BLaER1 (cell line): ENCODE measurements at regions not wholly inside any gene's neighbourhood (a gene's known extent, or its start where the extent isn't known, plus 50 kb on each side); places are given as distances from the start of the nearest gene placed in this dataset.

Source experiments
- H3K27ac ChIP-seq: shearing (Covaris generic); formaldehyde crosslinking; 2 replicates; pipeline ENCODE4 v1.8.1; 2022
- H3K27me3 ChIP-seq: shearing (Covaris generic); formaldehyde crosslinking; 2 replicates; pipeline ENCODE4 v1.8.1; 2022
- H3K36me3 ChIP-seq: shearing (Covaris generic); formaldehyde crosslinking; 2 replicates; pipeline ENCODE4 v1.8.1; 2022
- H3K4me1 ChIP-seq: shearing (Covaris generic); formaldehyde crosslinking; 2 replicates; pipeline ENCODE4 v1.8.1; 2022
- H3K4me2 ChIP-seq: shearing (Covaris generic); formaldehyde crosslinking; 2 replicates; pipeline ENCODE4 v1.8.1; 2022
- H3K4me3 ChIP-seq: shearing (Covaris generic); formaldehyde crosslinking; 2 replicates; pipeline ENCODE4 v1.8.1; 2022
- H3K9ac ChIP-seq: shearing (Covaris generic); formaldehyde crosslinking; 2 replicates; pipeline ENCODE4 v1.8.1; 2022
- H3K9me3 ChIP-seq: shearing (Covaris generic); formaldehyde crosslinking; 2 replicates; pipeline ENCODE4 v1.8.1; 2022
- H4K20me1 ChIP-seq: shearing (Covaris generic); formaldehyde crosslinking; 2 replicates; pipeline ENCODE4 v1.8.1; 2022
- Cebpa-rat ChIP-seq: shearing (Covaris generic); IDR thresholded peaks from 2 replicates; pipeline ENCODE4 v1.8.1; 2022

DNA sequence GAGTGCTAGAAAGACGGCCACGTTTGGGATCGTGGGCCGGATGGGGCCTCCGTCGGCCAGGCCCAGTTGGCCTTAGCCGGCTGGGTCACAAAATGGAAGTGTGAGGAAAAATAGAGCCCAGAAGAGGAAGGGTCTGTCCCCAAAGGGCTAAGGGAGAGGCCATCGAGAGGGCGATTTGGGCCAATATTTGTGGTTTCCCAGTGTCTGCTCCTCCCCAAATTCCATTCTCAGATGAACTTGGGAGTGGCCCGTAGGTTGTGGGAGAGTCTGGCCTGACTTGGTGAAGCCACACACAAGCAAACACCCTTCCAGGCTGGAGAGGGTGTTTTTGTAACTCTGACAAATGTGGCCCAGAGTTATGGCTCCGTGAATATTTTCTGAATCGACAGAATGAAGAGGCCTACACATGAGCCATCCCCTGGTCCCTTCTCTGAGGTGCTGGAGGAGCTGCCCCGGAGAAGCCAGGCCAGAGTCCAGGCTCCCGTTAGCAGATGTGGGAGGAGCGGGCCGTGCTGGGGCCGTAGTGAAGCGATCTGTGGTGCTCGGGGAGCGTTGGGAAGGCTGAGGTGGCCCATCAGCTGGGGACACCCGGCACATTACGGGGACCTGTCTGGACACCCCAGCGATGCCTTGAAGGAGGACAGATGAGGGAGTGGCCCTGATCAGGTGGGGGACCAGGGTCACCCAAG, 73.5 kb upstream of the PPARA start:
- H3K9ac ChIP-seq, result peak overlapping the region; percentile 6; the same call in 1 of the 2 replicates
- peaks cover 41% of the 10 kb centered on the region for H3K4me1 ChIP-seq
- no peak for TF ChIP-seq Cebpa-rat
- no peak overlapping the region for H3K4me2 ChIP-seq
- H3K27me3 ChIP-seq, result peaks cover 63% of the 10 kb centered on the region
- H3K27ac ChIP-seq, result 0 out of 2 replicates have a peak overlapping the region, but pooled peaks have one; percentile 9
- peaks cover 40% of the 10 kb centered on the region for H3K36me3 ChIP-seq
- H3K4me3 ChIP-seq, result no peak overlapping the region
- H3K9me3 ChIP-seq, result no peaks in the 10 kb centered on the region
- peaks cover 100% of the 10 kb centered on the region for H4K20me1 ChIP-seq

DNA sequence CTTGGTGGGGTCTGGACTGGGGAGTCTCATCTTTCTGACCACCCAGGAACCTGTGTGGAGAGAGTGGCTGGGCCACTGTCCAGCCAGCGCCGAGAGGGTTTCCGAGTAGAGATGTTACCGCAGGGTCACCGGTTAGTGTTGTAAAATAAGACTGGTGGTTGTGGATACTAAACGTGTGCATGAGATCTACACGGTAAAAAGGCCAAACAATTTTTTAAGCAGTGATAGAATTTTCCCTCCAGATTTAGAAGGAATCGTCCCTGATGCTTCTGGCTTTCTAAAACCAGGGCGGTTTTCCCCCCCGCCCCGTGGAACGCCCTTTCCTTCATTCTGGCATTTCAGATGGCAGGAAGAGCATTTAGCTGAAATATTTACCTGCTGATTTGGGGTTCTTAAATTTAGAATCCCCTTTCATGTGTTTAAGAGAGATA, 72.6 kb upstream of the PPARA start:
- Histone ChIP-seq H4K20me1 (peaks cover 100% of the 10 kb centered on the region), H3K9ac (no peak overlapping the region; the same call in 1 of the 2 replicates), H3K4me3 (no peak overlapping the region), H3K4me1 (peaks cover 35% of the 10 kb centered on the region), H3K9me3 (no peaks in the 10 kb centered on the region), H3K36me3 (peaks cover 40% of the 10 kb centered on the region), H3K4me2 (no peak overlapping the region), H3K27ac (no peak overlapping the region), H3K27me3 (peaks cover 54% of the 10 kb centered on the region)
- TF ChIP-seq Cebpa-rat, result no peak

DNA sequence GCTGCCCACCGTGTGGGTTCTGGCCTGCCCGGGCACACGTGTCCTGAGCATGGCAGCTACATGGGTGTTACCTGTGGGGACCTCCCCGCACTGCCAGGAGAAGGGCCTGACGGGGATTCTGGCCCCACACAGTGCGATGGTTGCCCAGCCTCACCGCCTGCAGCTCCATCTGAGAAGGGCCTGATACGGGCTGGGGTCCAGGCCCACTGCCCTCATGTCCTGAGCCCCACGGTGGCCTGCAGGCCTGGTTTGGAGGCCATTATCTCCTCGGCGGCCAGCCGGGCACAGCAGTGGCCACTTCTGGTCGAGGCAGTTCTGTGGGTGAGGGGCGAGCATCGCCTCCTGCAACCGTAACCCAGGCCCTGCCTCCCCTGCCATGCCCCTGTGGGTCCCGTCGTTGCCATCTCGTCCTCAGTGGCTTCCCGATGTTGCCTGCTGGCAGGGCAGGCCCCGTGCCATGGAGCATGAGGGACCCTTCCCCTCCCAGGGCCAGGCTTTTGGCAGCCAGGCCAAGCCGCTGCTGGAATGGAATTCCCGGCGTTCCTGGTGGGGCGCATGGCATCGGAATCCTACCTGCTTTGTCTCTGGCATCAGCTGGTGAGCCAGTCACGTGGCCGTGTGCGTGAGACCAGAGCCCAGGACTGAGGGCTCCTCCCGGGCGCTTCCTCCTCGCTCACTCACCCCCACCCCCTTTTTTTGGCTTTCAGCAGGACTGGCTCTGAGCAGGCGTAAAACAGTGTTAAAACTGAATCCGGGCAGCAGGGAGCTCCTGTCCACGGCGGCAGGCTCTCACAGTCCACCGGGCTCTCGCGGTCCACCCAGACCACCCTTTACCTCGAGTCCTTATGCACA, 71.9 kb upstream of the PPARA start:
- peaks cover 46% of the 10 kb centered on the region for H3K27me3 ChIP-seq
- 0 out of 2 replicates have a peak overlapping the region, but pooled peaks have one; percentile 6 for H3K9ac ChIP-seq
- H3K36me3 ChIP-seq, result peaks cover 40% of the 10 kb centered on the region
- H3K4me1 ChIP-seq, result peaks cover 35% of the 10 kb centered on the region
- no peaks in the 10 kb centered on the region for H3K9me3 ChIP-seq
- no peak overlapping the region for H3K4me2 ChIP-seq
- no peak for TF ChIP-seq Cebpa-rat
- no peak overlapping the region for H3K4me3 ChIP-seq
- H3K27ac ChIP-seq, result no peak overlapping the region
- peaks cover 100% of the 10 kb centered on the region for H4K20me1 ChIP-seq

DNA sequence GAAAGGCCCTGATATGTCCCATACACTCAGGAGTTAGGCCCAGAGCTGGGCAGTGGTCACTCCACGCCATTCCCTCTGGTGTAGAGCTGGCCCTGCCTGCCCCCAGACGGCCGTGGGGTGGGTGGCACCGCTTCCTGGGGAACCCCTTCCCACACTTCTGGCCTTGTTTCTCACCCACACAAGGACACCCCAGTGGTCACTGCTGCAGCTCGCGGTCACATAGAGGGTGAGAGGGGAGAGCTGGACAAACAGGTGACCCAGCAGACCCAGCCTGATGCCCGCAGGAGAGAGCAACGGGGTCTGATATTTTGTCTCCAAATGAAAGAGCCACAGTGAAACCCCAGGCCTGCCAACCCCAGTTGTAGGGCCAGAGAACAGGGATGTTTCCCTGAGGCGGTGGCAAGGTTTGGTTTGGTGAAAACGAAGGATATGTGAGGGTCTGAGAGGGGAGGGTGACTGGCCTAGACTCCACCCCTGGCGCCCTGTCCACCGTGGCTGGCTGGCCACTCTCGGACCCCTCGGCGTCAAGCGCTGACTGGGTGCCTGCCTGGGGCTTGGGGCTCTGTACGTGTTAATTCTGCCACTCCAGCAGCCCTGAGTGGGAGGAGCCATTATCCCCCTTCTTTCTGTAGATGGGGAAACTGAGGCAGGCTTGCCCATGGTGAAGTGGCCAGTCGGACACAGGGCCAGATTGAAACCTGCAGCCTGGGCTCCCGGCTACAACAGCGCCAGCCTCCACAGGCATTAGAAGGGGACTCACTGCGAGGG, 71.0 kb upstream of the PPARA start:
- Histone ChIP-seq H3K4me2 (no peak overlapping the region), H3K4me1 (peaks cover 29% of the 10 kb centered on the region), H3K36me3 (peaks cover 48% of the 10 kb centered on the region), H3K27ac (no peak overlapping the region), H4K20me1 (peaks cover 100% of the 10 kb centered on the region), H3K27me3 (peaks cover 38% of the 10 kb centered on the region), H3K9ac (no peak overlapping the region), H3K4me3 (no peak overlapping the region), H3K9me3 (no peaks in the 10 kb centered on the region)
- no peak for TF ChIP-seq Cebpa-rat

DNA sequence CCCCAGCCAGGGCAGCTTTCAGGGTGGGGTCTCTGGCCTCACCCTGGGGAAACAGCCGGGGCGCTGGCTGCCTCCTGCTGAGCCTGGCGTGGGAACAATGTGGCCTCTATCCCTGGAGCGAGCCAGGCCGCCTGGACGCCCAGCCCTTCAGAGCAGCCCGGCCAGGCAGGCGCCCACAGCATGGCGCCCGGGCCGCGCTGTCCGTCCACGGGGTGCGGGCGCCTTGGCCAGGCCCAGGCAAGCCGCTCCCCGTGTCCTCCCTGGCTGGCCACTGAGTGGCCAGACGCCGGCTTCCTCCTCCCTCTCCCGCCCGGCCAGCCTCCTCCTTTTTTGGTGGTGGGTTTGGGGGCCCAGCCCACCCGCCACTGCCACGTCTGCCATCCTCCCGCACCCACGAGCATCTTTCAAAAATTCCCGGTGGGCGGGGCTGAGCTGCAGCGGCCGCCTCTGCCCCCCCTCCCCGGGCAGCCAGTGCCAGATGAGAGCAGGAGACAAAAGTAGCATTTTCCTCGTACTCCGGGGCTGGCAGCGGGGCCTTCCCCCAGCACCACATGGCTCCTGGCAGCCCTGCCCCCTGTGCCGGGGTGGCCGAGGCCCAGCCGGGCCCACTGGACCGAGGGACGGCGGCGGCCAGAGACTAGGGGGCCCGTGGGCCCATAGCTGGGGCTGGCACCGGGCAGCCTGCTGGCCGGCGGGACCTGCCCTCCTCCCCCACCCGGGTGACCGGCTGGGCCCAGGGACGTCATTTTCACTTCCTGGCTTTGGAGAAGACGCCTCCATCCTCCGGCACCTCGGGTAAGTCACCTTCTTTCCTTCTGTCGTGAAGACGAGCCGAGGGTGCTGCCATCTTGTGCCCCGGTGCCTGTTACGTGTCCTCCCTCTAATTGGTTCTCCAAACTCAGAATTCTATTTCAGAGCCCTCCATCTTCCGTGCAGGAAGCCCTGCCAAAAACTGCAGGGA, 70.2 kb upstream of the PPARA start:
- peaks cover 57% of the 10 kb centered on the region for H3K36me3 ChIP-seq
- H4K20me1 ChIP-seq, result peaks cover 100% of the 10 kb centered on the region
- peaks cover 20% of the 10 kb centered on the region for H3K4me1 ChIP-seq
- H3K9ac ChIP-seq, result no peak overlapping the region
- no peak overlapping the region for H3K4me2 ChIP-seq
- H3K9me3 ChIP-seq, result no peaks in the 10 kb centered on the region
- H3K4me3 ChIP-seq, result no peak overlapping the region
- no peak for TF ChIP-seq Cebpa-rat
- no peak overlapping the region for H3K27ac ChIP-seq
- H3K27me3 ChIP-seq, result peaks cover 29% of the 10 kb centered on the region

DNA sequence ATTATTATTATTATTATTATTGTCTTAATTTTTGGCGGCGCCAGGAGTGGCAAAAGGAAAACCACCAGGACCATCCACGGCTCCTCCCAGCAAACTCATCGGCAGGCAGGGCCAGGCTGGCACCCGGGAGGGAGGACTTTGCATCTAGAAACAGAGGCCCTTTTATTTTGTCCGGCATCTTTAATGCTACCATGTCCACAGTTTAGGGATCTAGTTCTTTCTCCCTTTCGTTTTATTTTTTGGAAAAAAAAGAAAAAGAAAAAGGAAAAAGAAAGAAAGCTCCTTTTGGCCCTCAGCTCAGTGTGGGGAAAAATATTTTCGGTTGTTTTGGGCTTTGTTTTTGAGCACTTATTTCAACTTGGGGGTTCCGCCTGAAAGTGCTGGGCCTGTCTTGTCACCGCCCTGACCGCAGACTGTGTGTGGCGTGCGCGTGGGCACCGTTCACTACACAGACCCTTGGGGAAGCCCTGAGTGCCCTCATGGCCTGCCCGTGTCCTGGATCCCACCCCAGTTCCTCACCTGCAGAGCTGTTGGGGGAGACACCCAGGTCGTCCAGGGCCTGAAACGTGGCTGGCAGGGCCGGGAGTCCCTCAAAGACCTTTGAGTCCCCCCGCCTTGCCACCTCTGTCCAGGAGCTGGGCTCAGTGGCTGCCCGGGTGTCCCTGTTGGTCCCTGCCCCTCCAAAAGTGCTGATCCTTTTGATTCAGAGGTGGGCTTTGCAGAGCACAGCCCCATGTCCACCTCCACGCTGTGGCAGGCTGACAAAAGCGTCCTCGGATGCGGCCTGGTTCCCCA, 69.1 kb upstream of the PPARA start:
- Histone ChIP-seq H3K4me2 (no peak overlapping the region), H3K9ac (0 out of 2 replicates have a peak overlapping the region, but pooled peaks have one; percentile 19), H3K27me3 (peaks cover 18% of the 10 kb centered on the region), H3K4me3 (no peak overlapping the region), H3K27ac (no peak overlapping the region), H3K4me1 (peaks cover 17% of the 10 kb centered on the region), H3K9me3 (no peaks in the 10 kb centered on the region), H4K20me1 (peaks cover 100% of the 10 kb centered on the region), H3K36me3 (peaks cover 65% of the 10 kb centered on the region)
- no peak for TF ChIP-seq Cebpa-rat

DNA sequence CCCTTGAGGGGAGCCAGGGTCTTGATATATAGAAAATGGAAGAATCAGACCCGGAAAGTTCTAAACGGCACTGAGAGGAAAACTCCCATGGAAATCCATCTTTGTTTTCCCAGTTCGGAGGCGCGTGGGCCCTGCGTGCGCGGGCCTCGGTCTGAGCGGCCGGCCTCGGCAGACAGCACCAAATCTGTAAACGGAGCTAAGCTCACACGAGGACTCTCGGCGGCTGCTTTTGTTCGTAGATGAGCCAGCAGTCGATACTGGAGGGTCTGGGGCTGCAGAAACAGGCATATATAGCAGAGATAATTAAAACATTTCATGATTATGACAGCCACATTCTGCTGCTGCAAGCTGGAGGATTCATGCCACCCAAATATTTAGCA, 68.5 kb upstream of the PPARA start:
- no peak overlapping the region for H3K4me3 ChIP-seq
- H3K4me2 ChIP-seq, result no peak overlapping the region
- H3K27me3 ChIP-seq, result peaks cover 12% of the 10 kb centered on the region
- H3K9me3 ChIP-seq, result no peaks in the 10 kb centered on the region
- no peak overlapping the region for H3K9ac ChIP-seq
- H4K20me1 ChIP-seq, result peaks cover 100% of the 10 kb centered on the region
- peaks cover 64% of the 10 kb centered on the region for H3K36me3 ChIP-seq
- peaks cover 17% of the 10 kb centered on the region for H3K4me1 ChIP-seq
- no peak overlapping the region for H3K27ac ChIP-seq
- no peak for TF ChIP-seq Cebpa-rat

DNA sequence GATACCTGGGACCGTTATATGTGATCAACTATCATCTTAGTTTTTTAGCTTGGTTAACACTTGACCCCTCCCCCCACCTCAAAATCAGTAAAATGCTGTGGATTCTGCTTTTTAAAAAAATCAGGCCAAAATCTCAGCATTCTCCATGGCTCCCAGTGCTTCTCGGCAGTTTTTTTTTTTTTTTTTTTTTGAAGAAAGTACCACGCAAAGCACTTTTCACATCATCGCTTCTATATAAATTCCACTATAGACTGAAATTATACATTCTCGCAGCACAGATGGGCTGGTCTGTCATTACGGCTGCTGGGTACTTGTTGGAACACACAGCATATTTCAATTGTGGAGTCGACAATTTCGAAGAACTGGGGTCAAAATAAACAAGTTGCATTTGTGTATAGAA, 67.7 kb upstream of the PPARA start:
- no peak overlapping the region for H3K4me2 ChIP-seq
- peaks cover 21% of the 10 kb centered on the region for H3K4me1 ChIP-seq
- H3K4me3 ChIP-seq, result no peak overlapping the region
- no peaks in the 10 kb centered on the region for H3K9me3 ChIP-seq
- 0 out of 2 replicates have a peak, but pooled peaks cover 4% of the 10 kb centered on the region for H3K27me3 ChIP-seq
- H4K20me1 ChIP-seq, result peaks cover 100% of the 10 kb centered on the region
- no peak overlapping the region for H3K27ac ChIP-seq
- TF ChIP-seq Cebpa-rat, result no peak
- peaks cover 71% of the 10 kb centered on the region for H3K36me3 ChIP-seq
- no peak overlapping the region for H3K9ac ChIP-seq
